SH-SY5Y (cell line): ENCODE measurements at regions not wholly inside any gene's neighbourhood (a gene's known extent, or its start where the extent isn't known, plus 50 kb on each side); places are given as distances from the start of the nearest gene placed in this dataset.

Experiments used
- GATA2 ChIP-seq: IDR thresholded peaks from 2 replicates; pipeline ENCODE4 v1.6.1; 2011; ENCODE audit warnings: mild to moderate bottlenecking, low read depth, low read length
- GATA3 ChIP-seq: IDR thresholded peaks from 2 replicates; pipeline ENCODE4 v1.6.1; 2011; ENCODE audit warnings: low read depth, mild to moderate bottlenecking, low read length, moderate library complexity

- TF ChIP-seq GATA2, result no peak
- TF ChIP-seq GATA3, result no peak
Measured at GRCh38 chr12:85573635-85574214, 262.5 kb downstream of the RASSF9 start.
